Activated T-cell treated with anti-CD3 and anti-CD28 coated beads, Interleukin-2, amount 50 U/mL, for 4 hours (primary cell): ENCODE measurements at regions not wholly inside any gene's neighbourhood (a gene's known extent, or its start where the extent isn't known, plus 50 kb on each side); places are given as distances from the start of the nearest gene placed in this dataset.
"Not testable (repeated sequence)": the region's sequence is repeated elsewhere in the genome, so short reads cannot be mapped to it uniquely, and the experiment has no call there.

Experiments used
- ATAC-seq, 2 donors: fragments of 200-7000 bp; cut with Tn5 transposase; one replicate each; pipeline ENCODE4 v1.10.0; 2021
- DNase-seq: peaks from one replicate; pipeline ENCODE4 v3.0.0-alpha.2; 2020
- H3K27me3 Mint-ChIP-seq: one replicate; pipeline ENCODE4 v1.8.0; 2021; ENCODE audit warnings: low read depth, mixed read lengths
- H3K36me3 Mint-ChIP-seq: one replicate; pipeline ENCODE4 v1.8.0; 2022; ENCODE audit warnings: mixed read lengths; ENCODE audit not compliant: insufficient read depth
- H3K4me1 Mint-ChIP-seq: one replicate; pipeline ENCODE4 v1.8.0; 2021; ENCODE audit warnings: low read depth, mixed read lengths
- H3K4me3 Mint-ChIP-seq: one replicate; pipeline ENCODE4 v1.8.0; 2021; ENCODE audit warnings: mild to moderate bottlenecking, moderate library complexity, mixed read lengths
- H3K9me3 Mint-ChIP-seq: one replicate; pipeline ENCODE4 v1.8.0; 2021; ENCODE audit warnings: mixed read lengths

DNA sequence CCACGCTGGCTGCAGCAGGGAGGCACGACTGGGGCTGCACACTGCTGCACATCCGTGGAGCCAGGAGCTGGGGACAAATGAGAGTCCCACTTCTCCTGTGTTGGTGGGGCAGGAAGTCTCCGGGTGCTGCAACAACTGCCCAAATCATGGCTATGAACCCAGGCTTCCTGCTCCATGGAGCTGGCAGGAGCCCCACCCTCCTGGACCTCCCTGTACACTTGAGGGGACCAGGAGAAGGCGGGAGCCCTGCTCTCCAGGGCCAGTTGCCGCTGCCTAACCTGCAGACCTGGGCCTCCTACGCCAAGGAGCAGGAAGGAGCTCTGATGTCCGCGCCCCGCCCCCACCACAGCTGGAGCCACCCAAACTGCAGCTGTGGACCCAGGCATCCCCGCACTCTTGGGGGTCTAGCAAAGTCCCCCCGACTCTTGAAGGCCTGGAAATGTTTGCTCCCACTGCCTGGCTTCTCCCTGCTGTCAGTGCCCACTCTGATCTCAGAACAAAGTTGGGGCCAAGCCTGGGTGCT, 752.1 kb upstream of the PCDH20 start:
- ATAC-seq = no peak
- no peak for DNase-seq

GRCh38 chr13:62162860-62163259, 747.2 kb upstream of the PCDH20 start:
- no peak for DNase-seq
- no peak overlapping the region for H3K4me3 Mint-ChIP-seq
- H3K4me1 Mint-ChIP-seq = no peaks in the 10 kb centered on the region
- H3K27me3 Mint-ChIP-seq = no peaks in the 10 kb centered on the region
- no peaks in the 10 kb centered on the region for H3K36me3 Mint-ChIP-seq
- H3K9me3 Mint-ChIP-seq = peaks cover 5% of the 10 kb centered on the region
- no peak for ATAC-seq

More for the DNA sequence above, 752.1 kb upstream of the PCDH20 start:
- Mint-ChIP-seq H3K4me3 (no peak overlapping the region), H3K4me1 (no peaks in the 10 kb centered on the region), H3K9me3 (peaks cover 5% of the 10 kb centered on the region), H3K36me3 (no peaks in the 10 kb centered on the region), H3K27me3 (no peaks in the 10 kb centered on the region)

DNA sequence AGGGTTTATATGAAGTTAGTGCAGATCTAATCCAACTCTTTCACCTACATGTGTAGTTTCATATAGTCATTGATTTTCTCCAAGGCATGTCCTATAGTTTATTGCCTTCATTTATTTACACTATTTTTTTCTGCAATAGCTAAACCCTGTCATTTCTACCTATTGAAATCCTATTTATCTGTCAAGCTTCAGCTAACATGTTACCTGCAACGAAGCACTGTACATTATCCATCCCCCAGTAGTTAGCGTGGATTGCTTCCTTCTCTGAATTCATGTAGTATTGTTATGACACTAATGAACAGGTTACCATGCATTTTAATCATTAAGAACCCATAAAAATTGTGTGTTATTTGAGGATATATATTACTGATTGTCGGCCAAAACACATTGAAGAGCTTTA, 742.9 kb upstream of the PCDH20 start:
- Mint-ChIP-seq H3K4me3 (no peak overlapping the region), H3K27me3 (no peaks in the 10 kb centered on the region), H3K9me3 (peaks cover 11% of the 10 kb centered on the region), H3K36me3 (no peaks in the 10 kb centered on the region), H3K4me1 (no peaks in the 10 kb centered on the region)
- no peak for DNase-seq
- no peak for ATAC-seq

GRCh38 chr13:62151724-62152123, 736.1 kb upstream of the PCDH20 start:
- not testable (repeated sequence) for H3K36me3 Mint-ChIP-seq, ATAC-seq, H3K27me3 Mint-ChIP-seq, H3K4me3 Mint-ChIP-seq, H3K4me1 Mint-ChIP-seq, DNase-seq
- H3K9me3 Mint-ChIP-seq = peaks cover 26% of the 10 kb centered on the region

GRCh38 chr13:62142048-62142447, 726.4 kb upstream of the PCDH20 start:
- DNase-seq = no peak
- Mint-ChIP-seq H3K36me3 (no peaks in the 10 kb centered on the region), H3K4me3 (no peak overlapping the region), H3K27me3 (no peaks in the 10 kb centered on the region), H3K9me3 (peaks cover 33% of the 10 kb centered on the region), H3K4me1 (no peaks in the 10 kb centered on the region)
- ATAC-seq = no peak

GRCh38 chr13:62139597-62139996, 723.9 kb upstream of the PCDH20 start:
- no peaks in the 10 kb centered on the region for H3K27me3 Mint-ChIP-seq
- no peak for ATAC-seq
- no peak for DNase-seq
- no peaks in the 10 kb centered on the region for H3K4me1 Mint-ChIP-seq
- H3K9me3 Mint-ChIP-seq = peaks cover 23% of the 10 kb centered on the region
- no peak overlapping the region for H3K4me3 Mint-ChIP-seq
- no peaks in the 10 kb centered on the region for H3K36me3 Mint-ChIP-seq

DNA sequence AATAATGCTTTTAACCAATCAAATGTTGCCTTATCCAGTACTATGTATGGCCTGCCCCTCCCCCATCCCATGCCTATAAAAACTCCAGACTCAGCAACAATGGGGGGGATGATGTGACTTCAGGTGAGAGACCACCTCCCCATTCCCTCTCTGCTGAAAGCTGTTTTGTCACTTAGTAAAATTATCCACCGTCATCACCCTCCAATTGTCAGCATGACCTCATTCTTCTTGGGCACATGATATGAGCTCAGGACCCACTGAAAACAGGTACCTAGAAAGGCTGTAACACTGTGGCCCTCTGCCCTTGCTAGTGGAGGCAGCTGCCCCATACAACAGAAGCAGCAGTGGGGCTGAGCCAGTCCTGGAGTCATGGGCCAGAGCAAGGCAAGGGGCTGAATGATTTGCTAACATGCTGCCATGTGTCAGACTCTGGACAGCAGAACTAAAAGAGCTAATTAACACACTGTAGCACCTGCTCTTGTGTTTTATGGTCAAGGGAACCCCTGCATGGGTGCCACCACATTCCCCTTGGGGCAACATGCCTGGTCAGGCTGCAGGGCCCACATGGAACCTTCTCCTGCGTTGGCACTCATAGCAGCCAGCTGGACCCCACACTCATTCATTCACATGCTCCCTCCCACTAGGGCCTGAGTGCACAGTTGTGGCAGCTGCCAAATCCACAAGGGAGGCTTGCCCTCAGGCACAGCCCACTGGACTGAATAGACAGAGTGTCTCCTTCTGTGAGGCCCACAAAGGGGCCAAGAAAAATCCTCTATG, 722.2 kb upstream of the PCDH20 start:
- DNase-seq (no peak), ATAC-seq (peak in 1 of 2 donors; percentile 18)
- Mint-ChIP-seq H3K9me3 (peaks cover 17% of the 10 kb centered on the region), H3K27me3 (no peaks in the 10 kb centered on the region), H3K4me3 (no peak overlapping the region), H3K4me1 (no peaks in the 10 kb centered on the region), H3K36me3 (no peaks in the 10 kb centered on the region)

DNA sequence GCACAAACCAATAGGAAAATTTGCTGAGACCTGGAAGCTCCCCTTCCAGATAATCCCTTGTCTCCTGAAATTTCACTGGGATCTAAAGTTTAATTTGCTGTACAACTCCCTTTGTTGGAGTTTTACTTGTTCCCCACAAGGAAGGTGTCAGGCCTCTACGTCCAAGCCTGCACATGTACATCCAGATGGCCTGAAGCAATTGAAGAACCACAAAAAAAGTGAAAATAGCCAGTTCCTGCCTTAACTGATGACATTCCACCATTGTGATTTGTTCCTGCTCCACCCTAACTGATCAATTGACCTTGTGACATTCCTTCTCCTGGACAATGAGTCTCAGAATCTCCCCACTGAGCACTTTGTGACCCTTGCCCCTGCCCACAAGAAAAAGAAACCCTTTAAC, 716.0 kb upstream of the PCDH20 start:
- DNase-seq (no peak), ATAC-seq (no peak)
- H3K9me3 Mint-ChIP-seq = peaks cover 8% of the 10 kb centered on the region
- no peaks in the 10 kb centered on the region for H3K36me3 Mint-ChIP-seq
- H3K27me3 Mint-ChIP-seq = no peaks in the 10 kb centered on the region
- no peak overlapping the region for H3K4me3 Mint-ChIP-seq
- H3K4me1 Mint-ChIP-seq = no peaks in the 10 kb centered on the region

- no peaks in the 10 kb centered on the region for H3K4me1 Mint-ChIP-seq
- no peaks in the 10 kb centered on the region for H3K27me3 Mint-ChIP-seq
- ATAC-seq (no peak), DNase-seq (no peak)
- H3K9me3 Mint-ChIP-seq = peaks cover 8% of the 10 kb centered on the region
- no peak overlapping the region for H3K4me3 Mint-ChIP-seq
- no peaks in the 10 kb centered on the region for H3K36me3 Mint-ChIP-seq
Observed at GRCh38 chr13:62130062-62130970, 714.7 kb upstream of the PCDH20 start.

- H3K27me3 Mint-ChIP-seq = no peaks in the 10 kb centered on the region
- H3K9me3 Mint-ChIP-seq = peaks cover 8% of the 10 kb centered on the region
- no peaks in the 10 kb centered on the region for H3K36me3 Mint-ChIP-seq
- DNase-seq = no peak
- H3K4me1 Mint-ChIP-seq = no peaks in the 10 kb centered on the region
- no peak overlapping the region for H3K4me3 Mint-ChIP-seq
- ATAC-seq = no peak
Observed at GRCh38 chr13:62129000-62129551, 713.4 kb upstream of the PCDH20 start.

DNA sequence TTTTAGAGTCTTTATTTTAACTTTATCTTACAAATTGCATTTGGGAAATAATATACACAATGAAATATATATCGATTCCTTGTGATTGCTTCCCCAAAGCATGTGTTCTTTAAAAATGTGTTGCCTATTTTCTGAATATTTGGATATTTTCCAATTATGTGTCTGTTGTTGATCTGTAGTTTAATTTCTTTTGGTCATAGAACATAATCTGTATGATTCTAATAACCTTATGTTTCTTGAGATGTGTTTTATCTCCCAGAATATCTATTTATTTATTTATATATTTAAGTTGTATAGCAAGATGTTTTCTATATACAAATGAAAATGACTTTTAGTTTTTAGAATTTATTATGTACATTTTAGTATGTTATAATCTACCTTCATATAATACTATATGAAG, 710.8 kb upstream of the PCDH20 start:
- peaks cover 8% of the 10 kb centered on the region for H3K9me3 Mint-ChIP-seq
- H3K27me3 Mint-ChIP-seq = no peaks in the 10 kb centered on the region
- DNase-seq (no peak), ATAC-seq (no peak)
- no peaks in the 10 kb centered on the region for H3K4me1 Mint-ChIP-seq
- no peak overlapping the region for H3K4me3 Mint-ChIP-seq
- no peaks in the 10 kb centered on the region for H3K36me3 Mint-ChIP-seq

GRCh38 chr13:62125451-62125850, 709.8 kb upstream of the PCDH20 start:
- H3K36me3 Mint-ChIP-seq = no peaks in the 10 kb centered on the region
- ATAC-seq (no peak), DNase-seq (no peak)
- H3K4me3 Mint-ChIP-seq = no peak overlapping the region
- peaks cover 8% of the 10 kb centered on the region for H3K9me3 Mint-ChIP-seq
- H3K4me1 Mint-ChIP-seq = no peaks in the 10 kb centered on the region
- H3K27me3 Mint-ChIP-seq = no peaks in the 10 kb centered on the region

DNA sequence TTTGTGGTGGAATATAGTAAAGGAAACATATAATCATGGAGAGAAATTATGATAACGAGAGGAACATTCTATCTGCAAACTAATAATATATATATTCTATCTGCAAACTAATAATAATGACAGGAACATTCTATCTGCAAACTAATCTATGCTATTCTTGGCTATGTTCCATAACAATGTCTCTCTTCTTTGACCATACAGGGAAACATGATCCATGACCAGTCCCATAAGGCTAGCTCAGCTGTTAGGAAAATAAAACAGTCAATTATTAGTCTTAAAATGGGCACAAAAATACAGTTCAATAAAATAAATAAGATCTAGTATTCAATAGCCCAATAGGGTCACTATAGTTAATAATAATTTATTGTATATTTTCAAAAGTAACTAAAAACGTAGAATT, 707.8 kb upstream of the PCDH20 start:
- no peak for ATAC-seq
- no peak for DNase-seq
- peaks cover 1% of the 10 kb centered on the region for H3K9me3 Mint-ChIP-seq
- no peaks in the 10 kb centered on the region for H3K27me3 Mint-ChIP-seq
- H3K36me3 Mint-ChIP-seq = no peaks in the 10 kb centered on the region
- no peaks in the 10 kb centered on the region for H3K4me1 Mint-ChIP-seq
- H3K4me3 Mint-ChIP-seq = no peak overlapping the region

DNA sequence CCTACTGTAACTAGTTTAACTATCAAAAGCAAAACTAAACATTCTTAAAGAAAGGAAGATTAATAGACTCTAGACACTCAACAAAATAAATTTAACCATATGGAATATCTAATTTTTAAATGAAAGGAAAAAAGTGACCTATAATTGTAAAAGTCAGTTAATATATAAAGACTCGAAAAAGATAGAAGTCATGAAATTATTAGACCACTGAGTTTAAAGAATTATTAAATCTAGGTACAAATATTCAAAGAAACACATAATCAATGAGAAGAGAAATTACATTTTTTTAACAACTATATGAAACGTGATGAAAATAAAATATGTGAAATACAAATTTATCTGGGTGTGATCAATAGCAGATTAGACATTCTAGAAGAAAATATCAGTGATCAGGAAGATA, 706.8 kb upstream of the PCDH20 start:
- no peaks in the 10 kb centered on the region for H3K4me1 Mint-ChIP-seq
- DNase-seq (no peak), ATAC-seq (no peak)
- no peaks in the 10 kb centered on the region for H3K9me3 Mint-ChIP-seq
- no peak overlapping the region for H3K4me3 Mint-ChIP-seq
- H3K36me3 Mint-ChIP-seq = no peaks in the 10 kb centered on the region
- no peaks in the 10 kb centered on the region for H3K27me3 Mint-ChIP-seq
